ENCODE measurements at regions not wholly inside any gene's neighbourhood (a gene's known extent, or its start where the extent isn't known, plus 50 kb on each side); places are given as distances from the start of the nearest gene placed in this dataset.
A peak's percentile ranks its signal among the peaks of the same experiment; 100 is the strongest.

GRCh38 chr4:105060628-105061027 lies 86.0 kb upstream of the TET2 start:
- intact Hi-C loops (cut with micrococcal nuclease; ENCODE audit: unreplicated experiment) = no loop called here
- Histone ChIP-seq H3K4me3 (ENCODE audit: low read depth, low read length, poor library complexity, severe bottlenecking) (no peak overlapping the region), H3K4me1 (ENCODE audit: insufficient read depth, low read length, poor library complexity, severe bottlenecking) (peaks cover 18% of the 10 kb centered on the region), H3K27ac (ENCODE audit: low read depth, low read length, poor library complexity, severe bottlenecking) (no peak overlapping the region), H3K27me3 (replicated peaks; ENCODE audit: insufficient read depth, low read depth, low read length, poor library complexity) (no peaks in the 10 kb centered on the region), H3K9me3 (ENCODE audit: low read depth, low read length, poor library complexity, severe bottlenecking) (no peaks in the 10 kb centered on the region), H3K36me3 (ENCODE audit: insufficient read depth, low read length, poor library complexity, severe bottlenecking) (no peaks in the 10 kb centered on the region)
- POLR2A ChIA-PET (ENCODE audit: low non-redundant PET) = no interaction called here
- no TSS peak for BruUV-seq (replicated peaks)
- DNase-seq (ENCODE audit: low spot score) = no peak
- CTCF ChIA-PET = no interaction called here
- no peak for TF ChIP-seq CTCF (conservative IDR thresholded peaks at IDR 0.05; ENCODE audit: low read depth, low read length)
- TF ChIP-seq EZH2 (IDR thresholded peaks at IDR 0.05; ENCODE audit: borderline replicate concordance, low read depth, low read length, poor library complexity, severe bottlenecking) = no peak

GRCh38 chr4:105061136-105061696 lies 85.5 kb upstream of the TET2 start:
- intact Hi-C loops (cut with micrococcal nuclease; ENCODE audit: unreplicated experiment) = no loop called here
- Histone ChIP-seq H3K27ac (ENCODE audit: low read depth, low read length, poor library complexity, severe bottlenecking) (peak overlapping the region; percentile 10), H3K27me3 (replicated peaks; ENCODE audit: insufficient read depth, low read depth, low read length, poor library complexity) (no peaks in the 10 kb centered on the region), H3K4me1 (ENCODE audit: insufficient read depth, low read length, poor library complexity, severe bottlenecking) (peaks cover 18% of the 10 kb centered on the region), H3K36me3 (ENCODE audit: insufficient read depth, low read length, poor library complexity, severe bottlenecking) (no peaks in the 10 kb centered on the region), H3K4me3 (ENCODE audit: low read depth, low read length, poor library complexity, severe bottlenecking) (no peak overlapping the region), H3K9me3 (ENCODE audit: low read depth, low read length, poor library complexity, severe bottlenecking) (no peaks in the 10 kb centered on the region)
- TF ChIP-seq CTCF (conservative IDR thresholded peaks at IDR 0.05; ENCODE audit: low read depth, low read length) (no peak), EZH2 (IDR thresholded peaks at IDR 0.05; ENCODE audit: borderline replicate concordance, low read depth, low read length, poor library complexity, severe bottlenecking) (no peak)
- BruUV-seq (replicated peaks) = no TSS peak
- ChIA-PET POLR2A (ENCODE audit: low non-redundant PET) (no interaction called here), CTCF (no interaction called here)
- DNase-seq (ENCODE audit: low spot score) = peak; percentile 52

GRCh38 chr4:105061731-105062130 lies 84.9 kb upstream of the TET2 start:
- no TSS peak for BruUV-seq (replicated peaks)
- Histone ChIP-seq H3K27me3 (replicated peaks; ENCODE audit: insufficient read depth, low read depth, low read length, poor library complexity) (no peaks in the 10 kb centered on the region), H3K9me3 (ENCODE audit: low read depth, low read length, poor library complexity, severe bottlenecking) (no peaks in the 10 kb centered on the region), H3K27ac (ENCODE audit: low read depth, low read length, poor library complexity, severe bottlenecking) (peak overlapping the region; percentile 10), H3K4me1 (ENCODE audit: insufficient read depth, low read length, poor library complexity, severe bottlenecking) (peaks cover 18% of the 10 kb centered on the region), H3K36me3 (ENCODE audit: insufficient read depth, low read length, poor library complexity, severe bottlenecking) (no peaks in the 10 kb centered on the region), H3K4me3 (ENCODE audit: low read depth, low read length, poor library complexity, severe bottlenecking) (no peak overlapping the region)
- ChIA-PET POLR2A (ENCODE audit: low non-redundant PET) (no interaction called here), CTCF (no interaction called here)
- peak; percentile 81 for DNase-seq (ENCODE audit: low spot score)
- TF ChIP-seq EZH2 (IDR thresholded peaks at IDR 0.05; ENCODE audit: borderline replicate concordance, low read depth, low read length, poor library complexity, severe bottlenecking) (no peak), CTCF (conservative IDR thresholded peaks at IDR 0.05; ENCODE audit: low read depth, low read length) (no peak)
- intact Hi-C loops (cut with micrococcal nuclease; ENCODE audit: unreplicated experiment) = no loop called here
